Liver (tissue), 3 donors: ENCODE measurements at regions not wholly inside any gene's neighbourhood (a gene's known extent, or its start where the extent isn't known, plus 50 kb on each side); places are given as distances from the start of the nearest gene placed in this dataset.

Experiments
- FOXA1 ChIP-seq: IDR thresholded peaks from 2 replicates; pipeline ENCODE4 v1.6.1; 2016; ENCODE audit warnings: antibody characterized with exemption
- JUND ChIP-seq, 2 donors: IDR thresholded peaks; 2 replicates each; pipeline ENCODE4 v1.6.1; 2016; ENCODE audit warnings: antibody characterized with exemption in 2 of 2
- NR2F2 ChIP-seq: IDR thresholded peaks from 2 replicates; pipeline ENCODE4 v1.6.1; 2016; ENCODE audit warnings: antibody characterized with exemption
- RAD21 ChIP-seq, 2 donors: IDR thresholded peaks; 2 replicates each; pipeline ENCODE4 v1.6.1; 2016; ENCODE audit warnings: antibody characterized with exemption in 2 of 2, mild to moderate bottlenecking in 2 of 2
- TAF1 ChIP-seq: conservative IDR thresholded peaks from 2 replicates; pipeline ENCODE4 v1.6.1; 2016; ENCODE audit warnings: antibody characterized with exemption, mild to moderate bottlenecking
- YY1 ChIP-seq: IDR thresholded peaks from 2 replicates; pipeline ENCODE4 v1.6.1; 2016; ENCODE audit warnings: antibody characterized with exemption, mild to moderate bottlenecking
- TF ChIP-seq, protein P1 (sequence below): fragments of 150-350 bp; IDR thresholded peaks from 2 replicates; pipeline ENCODE4 v1.5.1; 2017; ENCODE audit warnings: improper control_type of control experiment, low read depth, low read length; ENCODE audit not compliant: missing input control
- TF ChIP-seq, protein P2 (sequence below): IDR thresholded peaks from 2 replicates; pipeline ENCODE4 v1.6.1; 2016; ENCODE audit warnings: antibody characterized with exemption
- TF ChIP-seq, protein P3 (sequence below): IDR thresholded peaks from 2 replicates; pipeline ENCODE4 v1.6.1; 2016; ENCODE audit warnings: antibody characterized with exemption, mild to moderate bottlenecking
- TF ChIP-seq, protein P4 (sequence below): IDR thresholded peaks from 2 replicates; pipeline ENCODE4 v1.6.1; 2016; ENCODE audit warnings: antibody characterized with exemption
- donor health status: healthy.
- donor health status: healthy.

DNA sequence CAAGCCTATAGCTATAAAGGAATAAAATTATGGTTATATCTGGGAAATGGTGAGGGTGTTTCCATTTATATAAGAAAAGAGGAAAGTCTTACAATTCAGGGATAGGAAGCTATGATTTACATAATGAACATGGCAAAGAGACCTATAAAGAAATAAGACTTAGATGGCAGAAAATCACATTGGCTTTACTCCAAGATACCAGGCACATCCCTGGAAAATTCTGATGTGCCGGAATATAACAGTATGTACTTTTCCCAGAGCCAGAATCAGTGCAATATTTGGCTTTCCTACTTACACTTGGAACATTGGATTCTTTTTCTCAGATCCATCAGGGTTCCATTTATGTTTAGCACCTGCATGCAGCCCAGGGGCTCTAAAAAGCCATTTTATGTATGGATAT lies 357.8 kb downstream of the CETN3 start:
- TF ChIP-seq YY1 (no peak), NR2F2 (no peak), TAF1 (no peak), JUND (IDR thresholded peaks at IDR 0.05) (no peak), RAD21 (IDR thresholded peaks at IDR 0.05) (no peak), FOXA1 (no peak)
- TF ChIP-seq, protein P1, sequence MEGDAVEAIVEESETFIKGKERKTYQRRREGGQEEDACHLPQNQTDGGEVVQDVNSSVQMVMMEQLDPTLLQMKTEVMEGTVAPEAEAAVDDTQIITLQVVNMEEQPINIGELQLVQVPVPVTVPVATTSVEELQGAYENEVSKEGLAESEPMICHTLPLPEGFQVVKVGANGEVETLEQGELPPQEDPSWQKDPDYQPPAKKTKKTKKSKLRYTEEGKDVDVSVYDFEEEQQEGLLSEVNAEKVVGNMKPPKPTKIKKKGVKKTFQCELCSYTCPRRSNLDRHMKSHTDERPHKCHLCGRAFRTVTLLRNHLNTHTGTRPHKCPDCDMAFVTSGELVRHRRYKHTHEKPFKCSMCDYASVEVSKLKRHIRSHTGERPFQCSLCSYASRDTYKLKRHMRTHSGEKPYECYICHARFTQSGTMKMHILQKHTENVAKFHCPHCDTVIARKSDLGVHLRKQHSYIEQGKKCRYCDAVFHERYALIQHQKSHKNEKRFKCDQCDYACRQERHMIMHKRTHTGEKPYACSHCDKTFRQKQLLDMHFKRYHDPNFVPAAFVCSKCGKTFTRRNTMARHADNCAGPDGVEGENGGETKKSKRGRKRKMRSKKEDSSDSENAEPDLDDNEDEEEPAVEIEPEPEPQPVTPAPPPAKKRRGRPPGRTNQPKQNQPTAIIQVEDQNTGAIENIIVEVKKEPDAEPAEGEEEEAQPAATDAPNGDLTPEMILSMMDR = no peak
- TF ChIP-seq, protein P2, sequence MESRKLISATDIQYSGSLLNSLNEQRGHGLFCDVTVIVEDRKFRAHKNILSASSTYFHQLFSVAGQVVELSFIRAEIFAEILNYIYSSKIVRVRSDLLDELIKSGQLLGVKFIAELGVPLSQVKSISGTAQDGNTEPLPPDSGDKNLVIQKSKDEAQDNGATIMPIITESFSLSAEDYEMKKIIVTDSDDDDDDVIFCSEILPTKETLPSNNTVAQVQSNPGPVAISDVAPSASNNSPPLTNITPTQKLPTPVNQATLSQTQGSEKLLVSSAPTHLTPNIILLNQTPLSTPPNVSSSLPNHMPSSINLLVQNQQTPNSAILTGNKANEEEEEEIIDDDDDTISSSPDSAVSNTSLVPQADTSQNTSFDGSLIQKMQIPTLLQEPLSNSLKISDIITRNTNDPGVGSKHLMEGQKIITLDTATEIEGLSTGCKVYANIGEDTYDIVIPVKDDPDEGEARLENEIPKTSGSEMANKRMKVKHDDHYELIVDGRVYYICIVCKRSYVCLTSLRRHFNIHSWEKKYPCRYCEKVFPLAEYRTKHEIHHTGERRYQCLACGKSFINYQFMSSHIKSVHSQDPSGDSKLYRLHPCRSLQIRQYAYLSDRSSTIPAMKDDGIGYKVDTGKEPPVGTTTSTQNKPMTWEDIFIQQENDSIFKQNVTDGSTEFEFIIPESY = no peak
- TF ChIP-seq, protein P3, sequence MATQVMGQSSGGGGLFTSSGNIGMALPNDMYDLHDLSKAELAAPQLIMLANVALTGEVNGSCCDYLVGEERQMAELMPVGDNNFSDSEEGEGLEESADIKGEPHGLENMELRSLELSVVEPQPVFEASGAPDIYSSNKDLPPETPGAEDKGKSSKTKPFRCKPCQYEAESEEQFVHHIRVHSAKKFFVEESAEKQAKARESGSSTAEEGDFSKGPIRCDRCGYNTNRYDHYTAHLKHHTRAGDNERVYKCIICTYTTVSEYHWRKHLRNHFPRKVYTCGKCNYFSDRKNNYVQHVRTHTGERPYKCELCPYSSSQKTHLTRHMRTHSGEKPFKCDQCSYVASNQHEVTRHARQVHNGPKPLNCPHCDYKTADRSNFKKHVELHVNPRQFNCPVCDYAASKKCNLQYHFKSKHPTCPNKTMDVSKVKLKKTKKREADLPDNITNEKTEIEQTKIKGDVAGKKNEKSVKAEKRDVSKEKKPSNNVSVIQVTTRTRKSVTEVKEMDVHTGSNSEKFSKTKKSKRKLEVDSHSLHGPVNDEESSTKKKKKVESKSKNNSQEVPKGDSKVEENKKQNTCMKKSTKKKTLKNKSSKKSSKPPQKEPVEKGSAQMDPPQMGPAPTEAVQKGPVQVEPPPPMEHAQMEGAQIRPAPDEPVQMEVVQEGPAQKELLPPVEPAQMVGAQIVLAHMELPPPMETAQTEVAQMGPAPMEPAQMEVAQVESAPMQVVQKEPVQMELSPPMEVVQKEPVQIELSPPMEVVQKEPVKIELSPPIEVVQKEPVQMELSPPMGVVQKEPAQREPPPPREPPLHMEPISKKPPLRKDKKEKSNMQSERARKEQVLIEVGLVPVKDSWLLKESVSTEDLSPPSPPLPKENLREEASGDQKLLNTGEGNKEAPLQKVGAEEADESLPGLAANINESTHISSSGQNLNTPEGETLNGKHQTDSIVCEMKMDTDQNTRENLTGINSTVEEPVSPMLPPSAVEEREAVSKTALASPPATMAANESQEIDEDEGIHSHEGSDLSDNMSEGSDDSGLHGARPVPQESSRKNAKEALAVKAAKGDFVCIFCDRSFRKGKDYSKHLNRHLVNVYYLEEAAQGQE = no peak
- TF ChIP-seq, protein P4, sequence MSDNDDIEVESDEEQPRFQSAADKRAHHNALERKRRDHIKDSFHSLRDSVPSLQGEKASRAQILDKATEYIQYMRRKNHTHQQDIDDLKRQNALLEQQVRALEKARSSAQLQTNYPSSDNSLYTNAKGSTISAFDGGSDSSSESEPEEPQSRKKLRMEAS = no peak
